GM06990 (cell line): ENCODE measurements at regions not wholly inside any gene's neighbourhood (a gene's known extent, or its start where the extent isn't known, plus 50 kb on each side); places are given as distances from the start of the nearest gene placed in this dataset.

ENCODE experiments used
- DNase-seq: peaks from one replicate; pipeline ENCODE4 v3.0.0-alpha.2; 2011; ENCODE audit not compliant: insufficient read length; ENCODE audit errors: extremely low read depth
- H3K27me3 ChIP-seq: replicated peaks from 2 replicates; pipeline ENCODE4 v1.6.0; 2011; ENCODE audit warnings: low read length; ENCODE audit not compliant: control insufficient read depth, insufficient read depth
- H3K36me3 ChIP-seq: 2 replicates; pipeline ENCODE4 v1.5.1; 2011; ENCODE audit warnings: low read length; ENCODE audit not compliant: control insufficient read depth, insufficient read depth
- H3K4me3 ChIP-seq: replicated peaks from 2 replicates; pipeline ENCODE4 v1.5.1; 2011; ENCODE audit warnings: low read depth, mild to moderate bottlenecking, control low read depth, low read length
- CTCF ChIP-seq: IDR thresholded peaks from 2 replicates; pipeline ENCODE4 v1.5.1; 2011; ENCODE audit warnings: low read length, control low read depth, mild to moderate bottlenecking, inconsistent platforms; ENCODE audit not compliant: insufficient read depth, poor library complexity, severe bottlenecking

- no peaks in the 10 kb centered on the region; the same call in 1 of the 2 replicates for H3K27me3 ChIP-seq
- no peak for TF ChIP-seq CTCF
- no peak for DNase-seq
- no peaks in the 10 kb centered on the region for H3K36me3 ChIP-seq
- H3K4me3 ChIP-seq = no peak overlapping the region
These were observed 56.3 kb upstream of the SMIM36 start for GRCh38 chr17:55567240-55568214.

- H3K36me3 ChIP-seq = no peaks in the 10 kb centered on the region
- no peak for TF ChIP-seq CTCF
- no peak for DNase-seq
- no peaks in the 10 kb centered on the region; the same call in 1 of the 2 replicates for H3K27me3 ChIP-seq
- no peak overlapping the region for H3K4me3 ChIP-seq
These were observed 52.8 kb upstream of the SMIM36 start for GRCh38 chr17:55564081-55564480.

GRCh38 chr17:55563363-55563762, 52.1 kb upstream of the SMIM36 start:
- no peak overlapping the region for H3K4me3 ChIP-seq
- H3K36me3 ChIP-seq = no peaks in the 10 kb centered on the region
- TF ChIP-seq CTCF = no peak
- DNase-seq = no peak
- no peaks in the 10 kb centered on the region; the same call in 1 of the 2 replicates for H3K27me3 ChIP-seq

- no peak overlapping the region for H3K4me3 ChIP-seq
- H3K27me3 ChIP-seq = no peaks in the 10 kb centered on the region
- no peak for DNase-seq
- no peak for TF ChIP-seq CTCF
- H3K36me3 ChIP-seq = no peaks in the 10 kb centered on the region
These were observed 50.8 kb upstream of the SMIM36 start for GRCh38 chr17:55561973-55562495.

GRCh38 chr17:55561316-55561972, 50.2 kb upstream of the SMIM36 start:
- Histone ChIP-seq H3K4me3 (no peak overlapping the region), H3K36me3 (no peaks in the 10 kb centered on the region), H3K27me3 (no peaks in the 10 kb centered on the region)
- no peak for DNase-seq
- TF ChIP-seq CTCF = no peak
